NCI-H1930 (cell line): ENCODE measurements at regions not wholly inside any gene's neighbourhood (a gene's known extent, or its start where the extent isn't known, plus 50 kb on each side); places are given as distances from the start of the nearest gene placed in this dataset.

ENCODE experiments used
- DNase-seq, 2 experiments: peaks; one replicate each; lab custom pipeline; 2025; lab: John Stamatoyannopoulos, UW

DNA sequence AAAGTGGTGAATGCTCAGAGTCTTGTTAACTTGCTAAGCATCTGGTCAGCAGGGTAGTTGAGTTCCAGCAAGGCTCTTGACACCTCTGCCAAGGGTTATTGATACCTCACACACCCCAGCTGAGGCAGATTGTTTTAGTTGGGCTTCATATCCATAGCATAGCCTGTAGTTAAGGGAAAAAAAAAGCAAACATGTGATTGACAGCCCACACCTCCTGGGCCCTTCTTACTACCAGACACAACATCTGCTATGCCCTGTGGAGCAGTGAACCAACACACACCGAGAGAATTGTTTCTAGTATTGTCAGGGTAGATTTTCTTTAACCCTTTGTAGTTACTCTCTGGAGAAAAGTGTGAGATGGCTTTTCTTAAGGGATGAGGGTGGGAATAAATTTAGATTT is 697.0 kb upstream of the POU3F2 start:
- no peak for DNase-seq

- DNase-seq = no peak
These were observed 691.5 kb upstream of the POU3F2 start for GRCh38 chr6:98142839-98143238.

DNA sequence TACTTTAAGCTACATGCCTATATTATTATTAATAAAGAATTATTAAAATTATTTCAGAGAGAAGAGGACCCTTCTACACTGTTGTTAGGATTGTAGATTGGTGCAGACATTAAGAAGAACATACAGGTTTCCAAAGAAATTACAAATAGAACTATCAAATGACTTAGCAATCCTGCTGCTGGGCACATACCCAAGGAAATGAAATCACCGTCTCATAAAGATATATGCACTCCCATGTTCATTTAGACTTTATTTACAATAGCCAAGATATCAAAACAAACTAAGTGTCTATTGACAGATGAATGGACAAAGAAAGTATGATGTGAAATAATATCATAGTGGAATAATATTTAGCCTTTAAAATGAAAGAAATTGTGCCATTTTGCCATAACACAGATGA is 687.7 kb upstream of the POU3F2 start:
- DNase-seq = no peak

DNA sequence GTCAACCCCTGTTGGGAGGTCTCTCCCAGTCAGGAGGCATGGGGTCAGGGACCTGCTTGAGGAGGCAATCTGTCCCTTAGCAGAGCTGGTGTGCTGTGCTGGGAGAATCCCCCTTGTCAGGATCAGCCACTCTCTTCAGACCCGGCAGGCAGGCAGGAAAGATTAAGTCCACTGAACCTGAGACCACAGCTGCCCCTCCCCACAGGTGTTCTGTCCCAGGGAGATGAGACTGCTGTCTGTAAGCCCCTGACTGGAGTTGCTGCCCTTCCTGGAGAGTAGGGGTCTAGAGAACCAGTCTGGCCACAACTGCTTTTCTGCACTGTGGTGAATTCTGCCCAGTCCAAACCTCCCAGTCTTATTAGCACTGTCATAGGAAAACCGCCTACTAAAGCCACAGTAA is 677.8 kb upstream of the POU3F2 start:
- DNase-seq = no peak

- no peak for DNase-seq
These were observed 654.8 kb upstream of the POU3F2 start for GRCh38 chr6:98179606-98180005.

GRCh38 chr6:98200084-98200483 is 634.3 kb upstream of the POU3F2 start:
- no peak for DNase-seq

GRCh38 chr6:98203170-98203806 is 631.1 kb upstream of the POU3F2 start:
- DNase-seq = no peak

- DNase-seq = no peak
These were observed 621.9 kb upstream of the POU3F2 start for GRCh38 chr6:98212468-98212867.

GRCh38 chr6:98215531-98215930 is 618.8 kb upstream of the POU3F2 start:
- DNase-seq = no peak

DNA sequence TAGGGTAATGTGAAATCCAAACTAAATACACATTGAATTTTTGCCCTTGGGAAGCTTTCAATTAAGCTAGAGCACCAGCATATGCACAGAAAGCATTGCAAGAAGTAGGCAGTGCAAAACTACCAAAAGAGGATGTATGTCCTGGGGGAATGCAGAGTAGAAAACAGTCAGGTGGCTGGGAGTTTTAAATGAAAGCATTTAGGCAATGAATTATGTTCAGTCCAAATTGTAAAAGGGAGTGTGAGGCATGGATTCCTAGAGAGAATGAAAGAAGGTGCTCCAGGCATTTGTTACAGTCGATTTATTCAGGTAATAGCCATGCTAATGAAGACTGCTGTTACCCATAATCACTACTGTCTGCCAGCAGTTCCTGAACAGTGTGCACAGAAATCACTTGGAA is 604.1 kb upstream of the POU3F2 start:
- no peak for DNase-seq

- DNase-seq = no peak
These were observed 595.3 kb upstream of the POU3F2 start for GRCh38 chr6:98239057-98239456.

DNA sequence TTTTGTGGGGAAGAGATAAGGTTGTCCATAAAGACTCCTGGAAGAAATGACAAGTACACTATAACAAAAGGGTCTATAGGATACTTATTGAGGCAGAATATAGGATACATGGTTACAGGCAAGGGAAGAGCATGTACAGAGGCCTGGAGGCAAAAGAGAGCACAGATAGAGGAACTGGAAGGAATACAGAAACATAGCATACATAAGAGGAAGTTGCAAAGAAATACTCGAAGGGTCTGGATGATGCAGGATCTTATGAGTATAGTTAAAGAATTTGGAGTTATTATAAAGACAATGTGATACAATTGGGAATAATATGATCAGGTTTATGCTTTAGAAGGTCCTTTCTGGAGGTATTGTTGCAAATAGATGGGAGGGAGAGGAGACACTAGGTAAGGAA is 592.7 kb upstream of the POU3F2 start:
- DNase-seq = no peak

DNA sequence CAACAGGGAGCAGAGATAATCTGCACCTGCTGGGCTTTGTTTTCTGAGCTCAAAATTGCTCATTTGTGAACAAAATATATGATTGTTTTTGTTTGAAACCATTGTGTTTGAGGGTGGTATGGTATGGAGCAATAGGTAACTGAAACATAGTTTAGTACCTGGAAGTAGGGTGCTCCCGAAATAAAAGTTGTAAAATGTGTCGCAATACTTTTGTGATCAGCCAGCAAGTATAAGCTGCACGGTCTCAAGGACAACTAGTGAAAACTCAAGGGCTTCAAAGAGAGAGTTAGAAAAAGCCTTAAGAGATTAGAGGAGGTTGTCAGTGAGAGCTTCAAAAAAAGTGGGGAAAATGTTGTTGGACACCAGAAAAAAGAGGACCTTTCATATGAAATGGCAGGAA is 579.8 kb upstream of the POU3F2 start:
- no peak for DNase-seq

GRCh38 chr6:98260382-98260781 is 574.0 kb upstream of the POU3F2 start:
- DNase-seq = no peak

GRCh38 chr6:98272060-98272459 is 562.3 kb upstream of the POU3F2 start:
- no peak for DNase-seq

DNA sequence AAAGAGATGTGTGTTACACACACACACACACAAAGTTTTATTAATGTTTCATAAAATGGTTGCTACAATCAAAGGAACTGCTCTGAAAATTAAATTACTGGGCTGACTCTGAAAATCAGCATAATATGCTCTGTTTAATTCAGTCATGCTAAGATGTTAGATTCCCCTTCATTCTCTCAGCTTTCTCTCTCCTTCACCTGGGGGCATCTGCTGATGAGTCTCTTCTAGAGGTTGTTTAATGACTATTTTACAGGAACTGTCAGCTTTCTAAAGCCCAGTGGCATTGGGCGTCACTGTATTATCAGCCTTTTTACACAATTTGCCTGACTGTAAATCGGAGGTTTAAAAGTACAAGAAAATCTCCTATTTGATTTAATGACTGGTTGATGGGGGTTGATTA is 559.7 kb upstream of the POU3F2 start:
- DNase-seq = no peak

DNA sequence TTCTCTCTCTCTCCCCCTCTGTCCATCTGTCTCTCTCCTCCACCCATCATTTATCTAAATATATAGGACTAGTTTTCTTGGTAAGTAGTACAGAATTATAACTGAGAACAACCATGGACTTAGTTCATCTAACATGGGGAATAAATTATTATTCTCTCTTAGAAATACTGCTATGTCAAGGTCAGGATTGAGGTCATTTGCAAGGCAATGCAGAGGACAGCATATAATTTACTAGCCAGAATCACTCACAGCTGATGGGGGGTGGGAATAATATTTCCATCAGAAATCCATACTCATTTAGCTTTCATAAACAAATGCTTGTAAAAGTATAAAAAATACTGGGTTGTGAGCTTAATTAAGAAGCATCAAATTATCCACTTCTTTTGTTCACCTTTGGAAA is 553.9 kb upstream of the POU3F2 start:
- no peak for DNase-seq

DNA sequence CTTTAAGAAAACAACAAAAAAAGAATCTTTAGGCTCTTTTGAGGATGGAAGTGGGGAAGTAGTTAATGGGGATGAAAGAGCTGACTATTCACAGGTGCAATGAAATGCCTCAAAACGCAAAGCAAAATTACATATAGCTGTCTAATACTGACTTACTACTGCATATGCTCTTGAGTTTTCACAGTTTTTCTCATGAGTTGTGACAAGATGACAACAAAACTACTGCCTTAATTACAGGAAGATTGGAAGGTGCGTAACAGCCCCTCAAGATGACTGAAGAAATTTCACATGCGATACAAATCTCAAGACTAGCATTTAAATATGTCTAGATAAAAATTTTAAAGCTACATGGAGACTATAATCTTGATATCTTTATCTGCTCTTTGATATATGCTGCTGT is 547.8 kb upstream of the POU3F2 start:
- no peak for DNase-seq

DNA sequence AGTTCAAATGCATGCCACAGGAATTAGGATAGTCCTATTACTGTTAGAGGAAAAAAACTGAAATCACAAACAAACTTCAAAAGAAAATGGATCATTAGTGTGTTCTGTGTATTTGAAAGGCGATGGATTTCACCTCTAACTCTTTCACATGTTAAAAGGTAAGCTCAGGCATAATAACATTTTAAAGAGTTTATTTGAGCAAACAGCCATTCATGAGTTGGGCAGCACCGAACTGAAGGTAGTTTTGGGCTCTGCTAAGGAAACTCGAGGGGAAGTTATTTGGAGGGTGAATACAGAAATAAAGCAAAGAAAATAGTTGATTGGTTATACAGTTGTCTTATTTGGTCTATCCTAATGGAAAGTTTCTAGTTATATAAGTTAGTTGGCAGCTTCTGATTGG is 546.5 kb upstream of the POU3F2 start:
- no peak for DNase-seq

- no peak for DNase-seq
These were observed 541.6 kb upstream of the POU3F2 start for GRCh38 chr6:98292810-98293209.

GRCh38 chr6:98295515-98296175 is 538.7 kb upstream of the POU3F2 start:
- no peak for DNase-seq

DNA sequence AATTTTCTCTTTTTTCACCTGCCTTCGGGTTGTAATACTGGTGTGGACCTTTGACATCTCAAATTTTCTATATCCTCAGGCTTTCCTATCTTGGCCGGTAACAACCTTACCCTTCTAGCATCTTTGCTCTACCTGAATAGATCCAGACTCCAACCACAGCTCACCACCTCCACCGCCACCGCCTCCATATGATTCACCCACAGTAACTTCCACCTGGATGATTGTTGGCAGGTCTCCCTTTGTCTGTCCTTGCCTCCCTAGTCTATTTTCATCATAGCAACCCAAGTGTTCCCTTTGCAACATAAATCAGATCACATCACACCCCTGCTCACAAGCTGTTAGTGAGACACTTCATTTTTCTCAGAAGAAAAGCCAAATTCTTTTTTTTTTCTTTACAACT is 525.8 kb upstream of the POU3F2 start:
- DNase-seq = no peak

DNA sequence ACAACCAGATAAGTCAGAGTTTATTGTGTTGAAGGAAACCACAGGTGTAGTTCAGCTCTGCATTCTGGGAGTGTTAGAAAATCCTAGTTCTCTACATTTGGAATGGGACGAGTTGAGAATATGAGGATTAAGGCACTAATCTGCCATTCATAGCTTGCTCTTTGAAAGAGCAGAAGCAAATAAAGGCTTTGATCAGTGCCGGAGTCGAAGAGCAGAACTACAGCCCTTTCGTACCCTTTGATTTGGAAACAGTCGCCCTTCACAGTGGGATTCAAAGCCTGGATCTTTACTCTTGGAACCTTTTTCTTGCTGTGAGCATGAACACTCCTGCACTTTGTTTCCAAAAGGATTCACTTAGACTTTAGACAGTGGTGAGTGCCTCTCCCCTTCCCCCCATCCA is 523.9 kb upstream of the POU3F2 start:
- no peak for DNase-seq

- DNase-seq = no peak
These were observed 510.8 kb upstream of the POU3F2 start for GRCh38 chr6:98323605-98324004.
